Liver (tissue), 7 donors: ENCODE measurements at regions not wholly inside any gene's neighbourhood (a gene's known extent, or its start where the extent isn't known, plus 50 kb on each side); places are given as distances from the start of the nearest gene placed in this dataset.

Experiments used
- DNase-seq: peaks from one replicate; pipeline ENCODE4 v3.0.0-alpha.2; 2017; ENCODE audit warnings: low spot score
- H3K27ac ChIP-seq, 2 donors: one replicate each; pipeline ENCODE4 v1.7.0; 2013; ENCODE audit warnings: inconsistent platforms in 2 of 2, low read length in 2 of 2, control low read depth in 1 of 2, low read depth in 1 of 2, mild to moderate bottlenecking in 1 of 2
- H3K27me3 ChIP-seq, 4 donors: one replicate each; pipeline versions ENCODE4 v1.6.1 to v1.7.0; 2013; ENCODE audit warnings: low read length in 3 of 4, inconsistent platforms in 1 of 4, mild to moderate bottlenecking in 1 of 4, moderate library complexity in 1 of 4; ENCODE audit not compliant: control insufficient read depth in 4 of 4, insufficient read depth in 4 of 4
- H3K36me3 ChIP-seq, 4 donors: one replicate each; pipeline versions ENCODE4 v1.6.1 to v1.7.0; 2013; ENCODE audit warnings: low read length in 3 of 4, mild to moderate bottlenecking in 3 of 4, low read depth in 1 of 4, moderate library complexity in 1 of 4; ENCODE audit not compliant: control insufficient read depth in 4 of 4, insufficient read depth in 3 of 4
- H3K4me1 ChIP-seq, 4 donors: one replicate each; pipeline versions ENCODE4 v1.6.1 to v1.7.0; 2013; ENCODE audit warnings: low read length in 3 of 4, mild to moderate bottlenecking in 3 of 4, moderate library complexity in 1 of 4; ENCODE audit not compliant: control insufficient read depth in 4 of 4, insufficient read depth in 4 of 4
- H3K4me3 ChIP-seq, 3 donors: one replicate each; pipeline versions ENCODE4 v1.6.1 to v1.7.0; 2013; ENCODE audit warnings: low read length in 3 of 3, control low read depth in 1 of 3, low read depth in 1 of 3, mild to moderate bottlenecking in 1 of 3
- H3K9ac ChIP-seq, 2 donors: one replicate each; pipeline ENCODE4 v1.7.0; 2013; ENCODE audit warnings: low read length in 2 of 2, mild to moderate bottlenecking in 2 of 2, moderate library complexity in 2 of 2, control low read depth in 1 of 2, low read depth in 1 of 2
- H3K9me3 ChIP-seq, 4 donors: one replicate each; pipeline versions ENCODE4 v1.6.1 to v1.7.0; 2013; ENCODE audit warnings: low read length in 3 of 4; ENCODE audit not compliant: control insufficient read depth in 4 of 4
- ATF3 ChIP-seq: IDR thresholded peaks from 2 replicates; pipeline ENCODE4 v1.6.1; 2016; ENCODE audit warnings: antibody characterized with exemption
- EGR1 ChIP-seq, 2 donors: IDR thresholded peaks; 2 replicates each; pipeline ENCODE4 v1.6.1; 2016 to 2018; ENCODE audit warnings: antibody characterized with exemption in 2 of 2, low read depth in 2 of 2
- FOXA1 ChIP-seq: IDR thresholded peaks from 2 replicates; pipeline ENCODE4 v1.6.1; 2016; ENCODE audit warnings: antibody characterized with exemption
- FOXA2 ChIP-seq: IDR thresholded peaks from 2 replicates; pipeline ENCODE4 v1.6.1; 2016; ENCODE audit warnings: antibody characterized with exemption
- GABPA ChIP-seq, 2 donors: IDR thresholded peaks in 1 of 2; conservative IDR thresholded peaks in 1 of 2; 2 replicates each; pipeline ENCODE4 v1.6.1; 2016; ENCODE audit warnings: antibody characterized with exemption in 2 of 2, mild to moderate bottlenecking in 1 of 2, moderate library complexity in 1 of 2
- HNF4A ChIP-seq, 2 donors: conservative IDR thresholded peaks; 2 replicates each; pipeline ENCODE4 v1.6.1; 2016; ENCODE audit warnings: antibody characterized with exemption in 2 of 2, mild to moderate bottlenecking in 2 of 2
- HNF4G ChIP-seq: IDR thresholded peaks from 2 replicates; pipeline ENCODE4 v1.6.1; 2016; ENCODE audit warnings: antibody characterized with exemption
- JUND ChIP-seq, 2 donors: IDR thresholded peaks; 2 replicates each; pipeline ENCODE4 v1.6.1; 2016; ENCODE audit warnings: antibody characterized with exemption in 2 of 2
- MAX ChIP-seq: IDR thresholded peaks from 2 replicates; pipeline ENCODE4 v1.6.1; 2016; ENCODE audit warnings: antibody characterized with exemption
- NR2F2 ChIP-seq: IDR thresholded peaks from 2 replicates; pipeline ENCODE4 v1.6.1; 2016; ENCODE audit warnings: antibody characterized with exemption
- RAD21 ChIP-seq, 2 donors: IDR thresholded peaks; 2 replicates each; pipeline ENCODE4 v1.6.1; 2016; ENCODE audit warnings: antibody characterized with exemption in 2 of 2, mild to moderate bottlenecking in 2 of 2
- RXRA ChIP-seq, 2 donors: IDR thresholded peaks; 2 replicates each; pipeline ENCODE4 v1.6.1; 2017 to 2018; ENCODE audit warnings: antibody characterized with exemption in 2 of 2, mild to moderate bottlenecking in 1 of 2
- SP1 ChIP-seq: IDR thresholded peaks from 2 replicates; pipeline ENCODE4 v1.6.1; 2018; ENCODE audit warnings: antibody characterized with exemption, mild to moderate bottlenecking
- TAF1 ChIP-seq: conservative IDR thresholded peaks from 2 replicates; pipeline ENCODE4 v1.6.1; 2016; ENCODE audit warnings: antibody characterized with exemption, mild to moderate bottlenecking
- YY1 ChIP-seq: IDR thresholded peaks from 2 replicates; pipeline ENCODE4 v1.6.1; 2016; ENCODE audit warnings: antibody characterized with exemption, mild to moderate bottlenecking
- WGBS: extraction: QIAGEN DNeasy Blood & Tissue Kit; methylation state at CpG from one replicate; pipeline ENCODE4 v1.1.7; 2013; 5-methylcytosine and 5-hydroxymethylcytosine counted together
- TF ChIP-seq, protein P1 (sequence below): IDR thresholded peaks from 2 replicates; pipeline ENCODE4 v1.6.1; 2016; ENCODE audit warnings: antibody characterized with exemption, mild to moderate bottlenecking
- donor health status: healthy.
- donor health status: healthy.
- donor health status: healthy.
- donor health status: healthy.

DNA sequence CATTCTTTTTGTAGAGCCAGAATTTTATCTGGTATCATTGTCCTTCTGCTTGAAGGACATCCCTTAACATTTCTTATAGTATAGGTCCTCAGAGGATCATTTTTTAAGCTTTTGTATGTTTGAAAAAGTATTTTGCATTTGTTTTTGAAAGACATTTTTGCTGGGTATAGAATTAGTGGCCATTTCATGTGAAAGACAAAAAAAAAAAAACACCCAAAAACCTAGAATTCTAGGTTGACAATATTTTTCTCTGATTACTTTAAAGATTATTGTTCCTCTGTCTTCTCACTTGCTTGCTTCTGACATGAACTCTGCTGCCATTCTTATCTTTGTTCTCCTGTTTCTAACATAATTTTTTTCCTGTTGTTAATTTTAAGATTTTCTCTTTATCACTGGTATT, 75.7 kb upstream of the SLC22A16 start:
- Histone ChIP-seq H3K27ac (no peak overlapping the region), H3K27me3 (no peaks in the 10 kb centered on the region), H3K9ac (no peak overlapping the region), H3K36me3 (no peaks in the 10 kb centered on the region), H3K9me3 (peaks cover 0 to 4% (median 0%) of the 10 kb centered on the region in 4 donors), H3K4me3 (no peak overlapping the region), H3K4me1 (no peaks in the 10 kb centered on the region)
- no peak for DNase-seq
- TF ChIP-seq MAX = no peak
- no peak for TF ChIP-seq SP1
- no peak for TF ChIP-seq GABPA (IDR thresholded peaks at IDR 0.05 in 1 of 2, conservative IDR thresholded peaks at IDR 0.05 in 1 of 2)
- no peak for TF ChIP-seq RXRA (IDR thresholded peaks at IDR 0.05)
- TF ChIP-seq FOXA1 = no peak
- TF ChIP-seq FOXA2 = no peak
- TF ChIP-seq NR2F2 = no peak
- TF ChIP-seq HNF4A (conservative IDR thresholded peaks at IDR 0.05) = no peak
- no peak for TF ChIP-seq EGR1 (IDR thresholded peaks at IDR 0.05; ENCODE audit: low read depth in 2 of 2)
- TF ChIP-seq HNF4G = no peak
- TF ChIP-seq YY1 = no peak

DNA sequence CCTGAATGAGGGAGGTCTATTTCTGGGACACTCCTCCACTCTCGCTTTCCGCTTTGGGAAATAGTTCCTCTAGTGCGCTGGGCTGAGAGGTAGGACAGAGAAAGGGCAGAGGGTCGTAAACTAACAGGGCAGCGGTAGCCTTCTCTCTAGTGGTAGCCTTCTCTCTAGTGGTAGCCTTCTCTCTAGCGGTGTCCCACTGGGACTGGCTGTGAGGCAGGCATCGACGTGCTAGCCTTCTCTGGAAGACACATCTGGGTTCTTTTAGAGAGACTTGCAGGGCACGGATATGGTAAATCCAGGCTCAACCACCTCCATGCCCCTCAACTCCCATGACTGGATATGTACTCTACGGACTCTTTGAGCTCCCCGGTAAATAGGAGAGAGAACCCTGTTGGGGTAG, 74.7 kb upstream of the SLC22A16 start:
- Histone ChIP-seq H3K4me3 (no peak overlapping the region), H3K27ac (no peak overlapping the region), H3K36me3 (no peaks in the 10 kb centered on the region), H3K4me1 (no peaks in the 10 kb centered on the region), H3K9me3 (peaks cover 0 to 4% (median 0%) of the 10 kb centered on the region in 4 donors), H3K27me3 (no peaks in the 10 kb centered on the region), H3K9ac (no peak overlapping the region)
- DNase-seq = no peak
- WGBS = 94% methylated on average over 11 of the region's 11 CpGs
- no peak for TF ChIP-seq MAX
- TF ChIP-seq FOXA1 = no peak
- TF ChIP-seq JUND (IDR thresholded peaks at IDR 0.05) = no peak
- no peak for TF ChIP-seq TAF1
- no peak for TF ChIP-seq RXRA (IDR thresholded peaks at IDR 0.05)
- TF ChIP-seq EGR1 (IDR thresholded peaks at IDR 0.05; ENCODE audit: low read depth in 2 of 2) = no peak

DNA sequence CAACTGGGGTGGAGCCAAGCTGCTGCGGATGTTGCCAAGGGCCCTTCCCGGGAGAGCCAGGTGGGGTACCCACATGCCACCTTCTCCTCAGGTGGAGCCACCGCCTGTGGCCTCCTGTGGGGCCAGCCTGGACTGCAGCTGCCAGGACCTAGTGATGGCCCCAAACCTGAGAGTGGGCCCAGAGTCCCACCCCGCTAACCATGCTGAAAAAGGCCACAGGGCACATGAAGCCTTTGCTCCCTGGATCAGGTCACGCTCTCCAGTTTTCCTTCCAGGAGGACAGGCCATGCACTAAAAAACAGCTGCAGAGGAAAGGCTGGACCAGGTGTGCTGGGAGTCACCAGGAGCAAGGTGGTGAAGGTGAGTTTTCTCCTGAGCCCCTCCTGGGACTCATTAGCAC, 73.9 kb upstream of the SLC22A16 start:
- H3K27ac ChIP-seq = no peak overlapping the region
- TF ChIP-seq MAX (no peak), SP1 (no peak), RAD21 (IDR thresholded peaks at IDR 0.05) (no peak), TAF1 (no peak), ATF3 (no peak), HNF4G (no peak), YY1 (no peak), EGR1 (IDR thresholded peaks at IDR 0.05; ENCODE audit: low read depth in 2 of 2) (no peak), FOXA2 (no peak)
- TF ChIP-seq, protein P1, sequence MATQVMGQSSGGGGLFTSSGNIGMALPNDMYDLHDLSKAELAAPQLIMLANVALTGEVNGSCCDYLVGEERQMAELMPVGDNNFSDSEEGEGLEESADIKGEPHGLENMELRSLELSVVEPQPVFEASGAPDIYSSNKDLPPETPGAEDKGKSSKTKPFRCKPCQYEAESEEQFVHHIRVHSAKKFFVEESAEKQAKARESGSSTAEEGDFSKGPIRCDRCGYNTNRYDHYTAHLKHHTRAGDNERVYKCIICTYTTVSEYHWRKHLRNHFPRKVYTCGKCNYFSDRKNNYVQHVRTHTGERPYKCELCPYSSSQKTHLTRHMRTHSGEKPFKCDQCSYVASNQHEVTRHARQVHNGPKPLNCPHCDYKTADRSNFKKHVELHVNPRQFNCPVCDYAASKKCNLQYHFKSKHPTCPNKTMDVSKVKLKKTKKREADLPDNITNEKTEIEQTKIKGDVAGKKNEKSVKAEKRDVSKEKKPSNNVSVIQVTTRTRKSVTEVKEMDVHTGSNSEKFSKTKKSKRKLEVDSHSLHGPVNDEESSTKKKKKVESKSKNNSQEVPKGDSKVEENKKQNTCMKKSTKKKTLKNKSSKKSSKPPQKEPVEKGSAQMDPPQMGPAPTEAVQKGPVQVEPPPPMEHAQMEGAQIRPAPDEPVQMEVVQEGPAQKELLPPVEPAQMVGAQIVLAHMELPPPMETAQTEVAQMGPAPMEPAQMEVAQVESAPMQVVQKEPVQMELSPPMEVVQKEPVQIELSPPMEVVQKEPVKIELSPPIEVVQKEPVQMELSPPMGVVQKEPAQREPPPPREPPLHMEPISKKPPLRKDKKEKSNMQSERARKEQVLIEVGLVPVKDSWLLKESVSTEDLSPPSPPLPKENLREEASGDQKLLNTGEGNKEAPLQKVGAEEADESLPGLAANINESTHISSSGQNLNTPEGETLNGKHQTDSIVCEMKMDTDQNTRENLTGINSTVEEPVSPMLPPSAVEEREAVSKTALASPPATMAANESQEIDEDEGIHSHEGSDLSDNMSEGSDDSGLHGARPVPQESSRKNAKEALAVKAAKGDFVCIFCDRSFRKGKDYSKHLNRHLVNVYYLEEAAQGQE = no peak
- DNase-seq = no peak
- H3K4me3 ChIP-seq = no peak overlapping the region
- peaks cover 0 to 4% (median 0%) of the 10 kb centered on the region in 4 donors for H3K9me3 ChIP-seq
- H3K9ac ChIP-seq = no peak overlapping the region
- H3K27me3 ChIP-seq = no peaks in the 10 kb centered on the region
- no peaks in the 10 kb centered on the region for H3K4me1 ChIP-seq
- no peaks in the 10 kb centered on the region for H3K36me3 ChIP-seq
- WGBS = 96% methylated on average over 5 of the region's 5 CpGs
